A549 (cell line): ENCODE measurements at regions not wholly inside any gene's neighbourhood (a gene's known extent, or its start where the extent isn't known, plus 50 kb on each side); places are given as distances from the start of the nearest gene placed in this dataset.

ENCODE experiments used
- ATAC-seq, 2 experiments: fragments of 200-7000 bp in 1 of 2; fragments of >200 bp in 1 of 2; cut with Nextera tagmentation in 1 of 2; cut with Tn5 transposase in 1 of 2; 3 replicates each; pipeline versions ENCODE4 v1.8.0 to v1.9.1; 2018 to 2020; ENCODE audit warnings: mild to moderate bottlenecking in 1 of 2, moderate library complexity in 1 of 2
- CTCF ChIA-PET: fragments of 300-600 bp; sonication (Branson Sonifier 250); formaldehyde crosslinking; extraction: SDS; loops from one replicate; lab custom pipeline; 2021; ENCODE audit warnings: antibody characterized with exemption, inconsistent platforms; lab: Yijun Ruan, JAX
- POLR2A ChIA-PET: fragments of 350-600 bp; formaldehyde crosslinking; extraction: SDS; loops from one replicate; lab custom pipeline; 2021; ENCODE audit warnings: antibody characterized with exemption, inconsistent platforms; lab: Yijun Ruan, JAX
- DNase-seq, 2 experiments: peaks; one replicate each; pipeline versions ENCODE4 v3.0.0 to v3.0.0-alpha.2; 2011 to 2016; ENCODE audit warnings: low read depth in 1 of 2, low spot score in 1 of 2
- FAIRE-seq: peaks from 2 replicates; lab custom pipeline; 2011; peaks lifted over from hg19 to GRCh38; lab: Jason Lieb, UNC
- H3K27ac ChIP-seq, 2 experiments: fragments of >200 bp; sonication (Bioruptor Twin); formaldehyde crosslinking; 3 replicates each; pipeline ENCODE4 v1.5.1; 2016 to 2017
- H3K4me1 ChIP-seq: fragments of >200 bp; sonication (Bioruptor Twin); formaldehyde crosslinking; 3 replicates; pipeline ENCODE4 v1.6.1; 2016
- H3K4me2 ChIP-seq: fragments of >200 bp; sonication (Bioruptor Twin); formaldehyde crosslinking; 3 replicates; pipeline ENCODE4 v1.6.1; 2016
- H3K4me3 ChIP-seq: fragments of >200 bp; sonication (Bioruptor Twin); formaldehyde crosslinking; 3 replicates; pipeline ENCODE4 v1.5.1; 2016
- H3K9me3 ChIP-seq: fragments of >200 bp; sonication (Bioruptor Twin); formaldehyde crosslinking; 3 replicates; pipeline ENCODE4 v1.6.1; 2016
- ATOH8 ChIP-seq: fragments of 250-450 bp; sonication (Bioruptor Pico); IDR thresholded peaks from 2 replicates; pipeline ENCODE4 v1.5.0; 2020; ENCODE audit warnings: low read depth, mild to moderate bottlenecking, moderate library complexity
- BHLHE40 ChIP-seq: IDR thresholded peaks from 2 replicates; pipeline ENCODE4 v1.6.1; 2012; ENCODE audit warnings: low read depth, low read length, inconsistent platforms
- CEBPB ChIP-seq, 2 experiments: fragments of >200 bp in 1 of 2; sonication (Bioruptor Twin) in 1 of 2; formaldehyde crosslinking in 1 of 2; IDR thresholded peaks; 2 replicates each; pipeline ENCODE4 v1.6.1; 2012 to 2016
- EHMT2 ChIP-seq: fragments of 200-600 bp; sonication (generic); IDR thresholded peaks from 2 replicates; pipeline ENCODE4 v1.6.1; 2016; ENCODE audit warnings: antibody characterized with exemption, low read depth, mild to moderate bottlenecking, moderate library complexity
- EP300 ChIP-seq, 2 experiments: fragments of >200 bp; sonication (Bioruptor Twin); formaldehyde crosslinking; IDR thresholded peaks; 2 replicates in 1 of 2; 3 replicates in 1 of 2; pipeline ENCODE4 v1.6.1; 2016 to 2017
- ESRRA ChIP-seq: fragments of 150-350 bp; IDR thresholded peaks from 2 replicates; pipeline ENCODE4 v1.6.1; 2014; ENCODE audit warnings: mild to moderate bottlenecking, low read length, borderline replicate concordance
- FOSB ChIP-seq: fragments of 250-450 bp; sonication (Bioruptor Pico); IDR thresholded peaks from 2 replicates; pipeline ENCODE4 v1.5.0; 2020; ENCODE audit warnings: mild to moderate bottlenecking, moderate library complexity
- FOSL2 ChIP-seq, 2 experiments: fragments of 450-650 bp in 1 of 2; fragments of >200 bp in 1 of 2; sonication (Bioruptor Twin) in 1 of 2; formaldehyde crosslinking; IDR thresholded peaks; 2 replicates each; pipeline versions ENCODE4 v1.5.0 to v1.6.1; 2016 to 2020; ENCODE audit warnings: mild to moderate bottlenecking in 1 of 2, moderate library complexity in 1 of 2
- FOXS1 ChIP-seq: fragments of 250-450 bp; sonication (Bioruptor Pico); IDR thresholded peaks from 2 replicates; pipeline ENCODE4 v1.5.0; 2020; ENCODE audit warnings: mild to moderate bottlenecking, moderate library complexity
- JUN ChIP-seq, 2 experiments: fragments of >200 bp; sonication (Bioruptor Twin); formaldehyde crosslinking; IDR thresholded peaks; 2 replicates in 1 of 2; 3 replicates in 1 of 2; pipeline ENCODE4 v1.6.1; 2016 to 2017
- MAX ChIP-seq: IDR thresholded peaks from 2 replicates; pipeline ENCODE4 v1.6.1; 2012
- NPAS2 ChIP-seq: fragments of 250-450 bp; sonication (Bioruptor Pico); IDR thresholded peaks from 2 replicates; pipeline ENCODE4 v1.8.0; 2022; ENCODE audit warnings: mild to moderate bottlenecking, moderate library complexity, borderline replicate concordance
- NR3C1 ChIP-seq: fragments of >200 bp; sonication (Bioruptor Twin); formaldehyde crosslinking; IDR thresholded peaks from 3 replicates; pipeline ENCODE4 v1.6.1; 2017
- RFX5 ChIP-seq: fragments of 450-650 bp; IDR thresholded peaks from 2 replicates; pipeline ENCODE4 v1.7.1; 2014; ENCODE audit warnings: antibody characterized with exemption, mild to moderate bottlenecking, moderate library complexity
- RNF2 ChIP-seq: fragments of 200-600 bp; sonication (generic); IDR thresholded peaks from 2 replicates; pipeline ENCODE4 v1.6.1; 2016; ENCODE audit warnings: low read depth, mild to moderate bottlenecking, antibody characterized with exemption, moderate library complexity, borderline replicate concordance
- SREBF2 ChIP-seq: fragments of 450-650 bp; IDR thresholded peaks from 2 replicates; pipeline ENCODE4 v1.6.1; 2014; ENCODE audit warnings: mild to moderate bottlenecking, moderate library complexity
- TFCP2L1 ChIP-seq: fragments of 250-450 bp; sonication (Bioruptor Pico); IDR thresholded peaks from 2 replicates; pipeline ENCODE4 v1.5.0; 2021; ENCODE audit warnings: mild to moderate bottlenecking
- ZC3H11A ChIP-seq: fragments of 450-650 bp; IDR thresholded peaks from 2 replicates; pipeline ENCODE4 v1.6.1; 2014; ENCODE audit warnings: antibody characterized with exemption, mild to moderate bottlenecking
- ZFP36 ChIP-seq: fragments of 450-650 bp; IDR thresholded peaks from 2 replicates; pipeline ENCODE4 v1.6.1; 2014; ENCODE audit warnings: borderline replicate concordance; ENCODE audit not compliant: partially characterized antibody
- WGBS: methylation state at CpG from one replicate; pipeline ENCODE4 v1.1.6; 2017; ENCODE audit errors: missing lambda C conversion rate; 5-methylcytosine and 5-hydroxymethylcytosine counted together
- TF ChIP-seq, protein P1 (sequence below): fragments of >200 bp; sonication (Bioruptor Twin); formaldehyde crosslinking; IDR thresholded peaks from 2 replicates; pipeline ENCODE4 v1.6.1; 2016
- TF ChIP-seq, protein P2 (sequence below): IDR thresholded peaks from 2 replicates; pipeline ENCODE4 v1.6.1; 2012; ENCODE audit warnings: low read depth, borderline replicate concordance
- TF ChIP-seq, protein P3 (sequence below): fragments of >200 bp; sonication (Bioruptor Twin); formaldehyde crosslinking; IDR thresholded peaks from 3 replicates; pipeline ENCODE4 v1.5.1; 2016

DNA sequence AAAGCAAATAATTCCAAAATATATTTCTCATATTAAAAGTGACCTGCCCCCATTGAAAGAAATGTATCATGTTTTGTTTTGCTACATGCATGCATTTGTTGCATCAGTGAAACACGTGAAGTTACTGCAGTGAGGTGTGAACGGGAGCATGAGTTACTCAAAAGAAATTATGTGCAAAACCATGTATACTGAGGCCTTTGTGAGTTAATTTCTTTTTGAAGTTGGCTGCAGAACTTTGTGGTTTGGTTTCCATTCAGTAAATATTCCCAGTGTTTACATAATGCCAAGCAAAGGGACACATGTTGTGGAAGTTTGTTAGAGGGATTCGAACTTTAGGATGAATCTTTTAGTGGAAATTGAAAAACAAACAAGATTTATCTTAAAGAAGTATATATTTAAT, 619.4 kb upstream of the ADAMTS5 start:
- POLR2A ChIA-PET, result no interaction called here
- FAIRE-seq, result no peak
- Histone ChIP-seq H3K27ac (no peak overlapping the region), H3K4me2 (no peak overlapping the region), H3K4me1 (no peaks in the 10 kb centered on the region), H3K4me3 (no peak overlapping the region), H3K9me3 (no peaks in the 10 kb centered on the region)
- no peak for TF ChIP-seq EP300 (IDR thresholded peaks at IDR 0.05)
- TF ChIP-seq, protein P1, sequence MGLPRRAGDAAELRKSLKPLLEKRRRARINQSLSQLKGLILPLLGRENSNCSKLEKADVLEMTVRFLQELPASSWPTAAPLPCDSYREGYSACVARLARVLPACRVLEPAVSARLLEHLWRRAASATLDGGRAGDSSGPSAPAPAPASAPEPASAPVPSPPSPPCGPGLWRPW, result no peak
- no peak for TF ChIP-seq FOSL2 (IDR thresholded peaks at IDR 0.05)
- TF ChIP-seq FOSL2 (CRISPR knock-in tag; IDR thresholded peaks at IDR 0.05), result no peak
- no peak for TF ChIP-seq FOSB (CRISPR knock-in tag)
- TF ChIP-seq EHMT2, result no peak
- TF ChIP-seq JUN (IDR thresholded peaks at IDR 0.05), result no peak
- no peak for TF ChIP-seq ZC3H11A
- TF ChIP-seq ATOH8 (CRISPR knock-in tag), result no peak
- no peak for TF ChIP-seq RFX5
- CTCF ChIA-PET, result no interaction called here
- DNase-seq, result no peak
- 0% methylated on average over 3 of the region's 3 CpGs for WGBS
- ATAC-seq, result no peak

DNA sequence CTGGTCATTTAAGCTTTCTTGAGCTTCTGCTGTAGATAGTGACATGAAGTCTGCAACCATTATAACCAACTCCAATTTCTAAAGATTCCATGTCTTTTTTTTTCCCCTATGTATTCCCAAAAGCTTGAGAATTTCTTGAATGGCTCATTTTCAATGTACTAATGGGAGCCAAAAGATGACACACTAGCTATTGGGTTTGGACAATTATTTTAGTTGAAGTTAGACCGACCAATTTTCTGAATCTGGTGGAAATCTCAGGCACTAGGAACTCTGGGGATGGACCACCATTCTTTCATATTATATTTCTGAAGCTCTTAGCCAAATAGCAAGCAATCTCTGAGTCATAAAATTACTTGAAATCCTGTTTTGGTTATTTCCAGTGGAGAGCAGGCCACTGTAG, 617.4 kb upstream of the ADAMTS5 start:
- Histone ChIP-seq H3K4me1 (no peaks in the 10 kb centered on the region), H3K4me2 (no peak overlapping the region), H3K4me3 (no peak overlapping the region), H3K27ac (no peak overlapping the region), H3K9me3 (no peaks in the 10 kb centered on the region)
- 0% methylated on average over 1 of the region's 1 CpG for WGBS
- ChIA-PET POLR2A (no interaction called here), CTCF (no interaction called here)
- FAIRE-seq, result no peak
- ATAC-seq, result no peak
- no peak for DNase-seq
- TF ChIP-seq CEBPB (IDR thresholded peaks at IDR 0.05), result no peak

DNA sequence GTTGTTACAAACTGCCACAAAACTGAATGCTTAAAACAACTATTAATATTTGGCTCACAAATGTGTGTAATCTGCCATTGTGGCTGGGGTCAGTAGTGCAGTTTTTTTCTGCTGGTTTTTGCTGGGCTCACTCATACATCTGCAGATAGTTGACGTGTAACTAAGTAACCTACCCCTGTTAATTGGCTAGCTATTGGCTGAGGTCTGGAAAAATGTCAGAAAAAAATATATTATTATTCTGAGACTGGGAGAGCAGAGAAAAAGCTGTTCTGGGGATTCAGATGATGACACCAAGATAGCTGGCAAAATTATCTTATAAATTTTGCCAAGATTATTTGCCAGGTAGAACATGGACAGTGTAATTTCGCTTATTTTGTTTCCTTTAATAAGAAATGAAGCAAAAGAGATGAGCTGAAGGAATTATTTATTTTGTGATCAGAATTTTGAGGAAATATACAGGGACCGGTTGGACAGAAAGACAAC, 616.1 kb upstream of the ADAMTS5 start:
- DNase-seq, result no peak
- ChIA-PET CTCF (interaction anchor here (1.4 kb wide), 1 partner anchor 13 kb away, joined by 3 read pairs; no protein-coding TSS in a partner anchor), POLR2A (no interaction called here)
- Histone ChIP-seq H3K4me2 (no peak overlapping the region), H3K4me1 (no peaks in the 10 kb centered on the region), H3K4me3 (no peak overlapping the region), H3K9me3 (no peaks in the 10 kb centered on the region; the same call in 2 of the 3 replicates), H3K27ac (no peak overlapping the region)
- FAIRE-seq, result no peak
- WGBS, result 26% methylated on average over 3 of the region's 3 CpGs
- TF ChIP-seq, protein P1, result no peak
- TF ChIP-seq SREBF2, result no peak
- TF ChIP-seq, protein P2, sequence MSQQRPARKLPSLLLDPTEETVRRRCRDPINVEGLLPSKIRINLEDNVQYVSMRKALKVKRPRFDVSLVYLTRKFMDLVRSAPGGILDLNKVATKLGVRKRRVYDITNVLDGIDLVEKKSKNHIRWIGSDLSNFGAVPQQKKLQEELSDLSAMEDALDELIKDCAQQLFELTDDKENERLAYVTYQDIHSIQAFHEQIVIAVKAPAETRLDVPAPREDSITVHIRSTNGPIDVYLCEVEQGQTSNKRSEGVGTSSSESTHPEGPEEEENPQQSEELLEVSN, result no peak
- no peak for TF ChIP-seq ZFP36
- TF ChIP-seq NR3C1, result no peak
- no peak for TF ChIP-seq EHMT2
- no peak for TF ChIP-seq TFCP2L1 (CRISPR knock-in tag)
- TF ChIP-seq, protein P3, sequence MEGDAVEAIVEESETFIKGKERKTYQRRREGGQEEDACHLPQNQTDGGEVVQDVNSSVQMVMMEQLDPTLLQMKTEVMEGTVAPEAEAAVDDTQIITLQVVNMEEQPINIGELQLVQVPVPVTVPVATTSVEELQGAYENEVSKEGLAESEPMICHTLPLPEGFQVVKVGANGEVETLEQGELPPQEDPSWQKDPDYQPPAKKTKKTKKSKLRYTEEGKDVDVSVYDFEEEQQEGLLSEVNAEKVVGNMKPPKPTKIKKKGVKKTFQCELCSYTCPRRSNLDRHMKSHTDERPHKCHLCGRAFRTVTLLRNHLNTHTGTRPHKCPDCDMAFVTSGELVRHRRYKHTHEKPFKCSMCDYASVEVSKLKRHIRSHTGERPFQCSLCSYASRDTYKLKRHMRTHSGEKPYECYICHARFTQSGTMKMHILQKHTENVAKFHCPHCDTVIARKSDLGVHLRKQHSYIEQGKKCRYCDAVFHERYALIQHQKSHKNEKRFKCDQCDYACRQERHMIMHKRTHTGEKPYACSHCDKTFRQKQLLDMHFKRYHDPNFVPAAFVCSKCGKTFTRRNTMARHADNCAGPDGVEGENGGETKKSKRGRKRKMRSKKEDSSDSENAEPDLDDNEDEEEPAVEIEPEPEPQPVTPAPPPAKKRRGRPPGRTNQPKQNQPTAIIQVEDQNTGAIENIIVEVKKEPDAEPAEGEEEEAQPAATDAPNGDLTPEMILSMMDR, result no peak
- TF ChIP-seq RNF2, result no peak
- TF ChIP-seq FOSB (CRISPR knock-in tag), result no peak
- no peak for TF ChIP-seq FOXS1 (CRISPR knock-in tag)
- no peak for TF ChIP-seq RFX5
- TF ChIP-seq MAX, result no peak
- TF ChIP-seq NPAS2 (CRISPR knock-in tag), result no peak
- no peak for TF ChIP-seq ESRRA
- TF ChIP-seq BHLHE40, result no peak
- no peak for ATAC-seq
